PC-3 (cell line): ENCODE measurements at regions not wholly inside any gene's neighbourhood (a gene's known extent, or its start where the extent isn't known, plus 50 kb on each side); places are given as distances from the start of the nearest gene placed in this dataset.

Experiments
- ATAC-seq: fragments of 200-7000 bp; cut with Tn5 transposase; 2 replicates; pipeline ENCODE4 v1.9.1; 2020; ENCODE audit warnings: mild to moderate bottlenecking, moderate library complexity
- BruUV-seq: library from RNA; stranded (reverse); fragments of 400-500 nt; replicated peaks from 2 replicates; lab custom pipeline; 2021; lab: Mats Ljungman, UMichigan
- CTCF ChIA-PET: fragments of 300-600 bp; sonication (Branson Sonifier 250); formaldehyde crosslinking; loops from one replicate; lab custom pipeline; 2022; ENCODE audit warnings: antibody characterized with exemption; lab: Charles Lee
- POLR2A ChIA-PET: fragments of 300-600 bp; sonication (Branson Sonifier 250); formaldehyde crosslinking; loops from one replicate; lab custom pipeline; 2022; ENCODE audit warnings: antibody characterized with exemption; ENCODE audit not compliant: unreplicated experiment; lab: Charles Lee
- DNase-seq: peaks from one replicate; pipeline ENCODE4 v3.0.0-alpha.2; 2015
- H2AFZ ChIP-seq: fragments of 300-600 bp; sonication (generic); 2 replicates; pipeline ENCODE4 v1.6.0; 2016; ENCODE audit warnings: antibody characterized with exemption, low read length
- H3F3A ChIP-seq: fragments of 300-600 bp; sonication (generic); one replicate; pipeline ENCODE4 v1.6.0; 2017; ENCODE audit warnings: antibody characterized with exemption, low read length, control low read depth, mild to moderate bottlenecking; ENCODE audit not compliant: unreplicated experiment
- H3K27ac ChIP-seq: fragments of 300-600 bp; sonication (generic); 2 replicates; pipeline ENCODE4 v1.5.1; 2016; ENCODE audit warnings: mild to moderate bottlenecking, low read length
- H3K27me3 ChIP-seq: fragments of 300-600 bp; sonication (generic); 2 replicates; pipeline ENCODE4 v1.6.1; 2016; ENCODE audit warnings: low read length, mixed read lengths
- H3K36me3 ChIP-seq: fragments of 300-600 bp; sonication (generic); 2 replicates; pipeline ENCODE4 v1.6.1; 2016; ENCODE audit warnings: low read depth, mixed run types, low read length, mixed read lengths
- H3K4me1 ChIP-seq: fragments of 300-600 bp; sonication (generic); 2 replicates; pipeline ENCODE4 v1.5.1; 2016; ENCODE audit warnings: low read length; ENCODE audit not compliant: insufficient read depth
- H3K4me2 ChIP-seq: fragments of 300-600 bp; sonication (generic); 2 replicates; pipeline ENCODE4 v1.6.0; 2016; ENCODE audit warnings: low read length
- H3K4me3 ChIP-seq: fragments of 300-600 bp; sonication (generic); 2 replicates; pipeline ENCODE4 v1.5.1; 2016; ENCODE audit warnings: mild to moderate bottlenecking, low read length, mixed read lengths
- H3K79me2 ChIP-seq: fragments of 300-600 bp; sonication (generic); 2 replicates; pipeline ENCODE4 v1.6.1; 2017; ENCODE audit warnings: low read length, mixed read lengths
- H3K9ac ChIP-seq: fragments of 300-600 bp; sonication (generic); 2 replicates; pipeline ENCODE4 v1.6.0; 2016; ENCODE audit warnings: mild to moderate bottlenecking, low read length
- H3K9me2 ChIP-seq: fragments of 300-600 bp; sonication (generic); replicated peaks from 2 replicates; pipeline ENCODE4 v1.6.1; 2016; ENCODE audit warnings: mixed run types, low read length, mixed read lengths
- H3K9me3 ChIP-seq: fragments of 300-600 bp; sonication (generic); 2 replicates; pipeline ENCODE4 v1.6.1; 2016; ENCODE audit warnings: low read length, mixed read lengths
- H4K20me1 ChIP-seq: fragments of 300-600 bp; sonication (generic); 2 replicates; pipeline ENCODE4 v1.6.1; 2016; ENCODE audit warnings: low read length, mixed read lengths
- CTCF ChIP-seq: fragments of 300-600 bp; sonication (generic); conservative IDR thresholded peaks from 2 replicates; pipeline ENCODE4 v1.5.1; 2017; ENCODE audit warnings: antibody characterized with exemption, low read depth, mild to moderate bottlenecking, low read length
- EZH2 ChIP-seq: fragments of 300-600 bp; sonication (generic); IDR thresholded peaks from one replicate; pipeline ENCODE4 v1.6.1; 2017; ENCODE audit warnings: antibody characterized with exemption, mild to moderate bottlenecking, low read length; ENCODE audit not compliant: unreplicated experiment
- EZH2phosphoT487 ChIP-seq: fragments of 300-600 bp; sonication (generic); IDR thresholded peaks from 2 replicates; pipeline ENCODE4 v1.6.1; 2018; ENCODE audit warnings: mild to moderate bottlenecking, antibody characterized with exemption, low read length, borderline replicate concordance
- intact Hi-C: fragments of 100-400 bp; cut with micrococcal nuclease; formaldehyde crosslinking; loops from 2 replicates; pipeline ENCODE4 v1.9.0; 2023

GRCh38 chr20:54897787-54898186 lies 422.4 kb downstream of the DOK5 start:
- no peak overlapping the region for H3K4me3 ChIP-seq
- H3K4me2 ChIP-seq: no peak overlapping the region
- intact Hi-C loops: no loop called here
- no TSS peak for BruUV-seq
- H3K9me2 ChIP-seq: no peaks in the 10 kb centered on the region
- H3K36me3 ChIP-seq: no peaks in the 10 kb centered on the region
- no peak overlapping the region for H2AFZ ChIP-seq
- ChIA-PET POLR2A (no interaction called here), CTCF (no interaction called here)
- H3K9ac ChIP-seq: no peak overlapping the region
- H3F3A ChIP-seq: no peaks in the 10 kb centered on the region
- no peaks in the 10 kb centered on the region for H3K4me1 ChIP-seq
- no peaks in the 10 kb centered on the region for H4K20me1 ChIP-seq
- TF ChIP-seq CTCF: no peak
- TF ChIP-seq EZH2: no peak
- TF ChIP-seq EZH2phosphoT487: no peak
- DNase-seq: no peak
- no peaks in the 10 kb centered on the region for H3K27me3 ChIP-seq
- no peaks in the 10 kb centered on the region for H3K79me2 ChIP-seq
- peaks cover 33% of the 10 kb centered on the region; the same call in 1 of the 2 replicates for H3K9me3 ChIP-seq
- ATAC-seq: no peak
- no peak overlapping the region for H3K27ac ChIP-seq

- Histone ChIP-seq H3K27ac (no peak overlapping the region), H3K4me2 (no peak overlapping the region), H3K36me3 (no peaks in the 10 kb centered on the region), H4K20me1 (no peaks in the 10 kb centered on the region), H3K4me1 (no peaks in the 10 kb centered on the region), H3K9me3 (peaks cover 36% of the 10 kb centered on the region; the same call in 1 of the 2 replicates), H3K27me3 (no peaks in the 10 kb centered on the region), H3K9ac (no peak overlapping the region), H3K9me2 (no peaks in the 10 kb centered on the region), H2AFZ (no peak overlapping the region), H3K4me3 (no peak overlapping the region), H3K79me2 (no peaks in the 10 kb centered on the region), H3F3A (no peaks in the 10 kb centered on the region)
- CTCF ChIA-PET: no interaction called here
- DNase-seq: no peak
- intact Hi-C loops: no loop called here
- no peak for TF ChIP-seq EZH2phosphoT487
- no peak for TF ChIP-seq EZH2
- TF ChIP-seq CTCF: no peak
- POLR2A ChIA-PET: no interaction called here
- no TSS peak for BruUV-seq
- no peak for ATAC-seq
Measured at GRCh38 chr20:54891907-54892306, 416.5 kb downstream of the DOK5 start.

GRCh38 chr20:54879393-54879792 lies 404.0 kb downstream of the DOK5 start:
- Histone ChIP-seq H2AFZ (no peak overlapping the region), H3K4me3 (no peak overlapping the region), H3K9me2 (no peaks in the 10 kb centered on the region), H3K9ac (no peak overlapping the region), H3K4me2 (no peak overlapping the region), H3K9me3 (peaks cover 18% of the 10 kb centered on the region), H4K20me1 (no peaks in the 10 kb centered on the region), H3K27ac (no peak overlapping the region), H3K79me2 (no peaks in the 10 kb centered on the region), H3K4me1 (no peaks in the 10 kb centered on the region), H3K27me3 (no peaks in the 10 kb centered on the region), H3K36me3 (no peaks in the 10 kb centered on the region), H3F3A (no peaks in the 10 kb centered on the region)
- ATAC-seq (no peak), DNase-seq (no peak)
- intact Hi-C loops: no loop called here
- ChIA-PET CTCF (no interaction called here), POLR2A (no interaction called here)
- TF ChIP-seq EZH2 (no peak), EZH2phosphoT487 (no peak), CTCF (no peak)
- BruUV-seq: no TSS peak
